HG03565 (cell line): ENCODE measurements at regions not wholly inside any gene's neighbourhood (a gene's known extent, or its start where the extent isn't known, plus 50 kb on each side); places are given as distances from the start of the nearest gene placed in this dataset.

Experiments
- ATAC-seq: cut with Tn5 transposase; IDR thresholded peaks from one replicate; pipeline ENCODE4 v1.9.1; 2021; ENCODE audit warnings: mild to moderate bottlenecking, moderate library complexity; ENCODE audit not compliant: unreplicated experiment

DNA sequence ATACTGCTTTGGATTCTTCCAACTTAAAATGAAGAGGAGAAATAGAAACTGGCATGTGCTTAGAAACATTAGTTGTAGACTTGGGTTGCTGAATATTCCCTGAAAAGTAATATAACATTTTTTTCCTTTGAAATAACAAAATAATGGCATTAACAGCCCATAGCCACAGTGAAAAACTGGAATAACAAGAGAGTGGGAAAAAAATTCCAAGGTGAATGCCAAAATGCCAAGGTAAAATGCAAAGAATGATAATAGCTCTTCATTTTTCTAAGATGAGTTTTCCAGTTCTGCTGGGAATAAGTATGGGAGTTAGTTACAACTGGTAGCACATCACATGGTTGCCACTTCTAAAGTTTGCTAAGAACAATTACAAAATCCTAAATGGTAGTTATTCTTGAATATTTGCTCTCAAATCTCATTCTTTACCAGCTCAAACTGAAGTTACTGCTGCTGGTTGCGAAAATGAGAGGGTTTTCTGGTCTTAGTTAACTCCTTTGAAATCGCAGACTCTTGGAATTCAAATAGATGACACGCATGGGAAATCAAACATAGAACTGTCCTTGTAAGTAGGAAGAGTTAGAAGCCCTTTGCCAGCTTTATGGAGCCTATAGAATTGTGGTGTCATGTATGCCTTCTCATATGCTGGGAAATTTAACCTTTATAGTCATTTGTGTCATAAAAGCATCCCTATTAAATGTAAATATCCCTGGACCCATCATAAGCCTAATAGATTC lies 165.0 kb upstream of the DCN start:
- no peak for ATAC-seq

GRCh38 chr12:91346827-91347226 lies 164.2 kb upstream of the DCN start:
- ATAC-seq = no peak

DNA sequence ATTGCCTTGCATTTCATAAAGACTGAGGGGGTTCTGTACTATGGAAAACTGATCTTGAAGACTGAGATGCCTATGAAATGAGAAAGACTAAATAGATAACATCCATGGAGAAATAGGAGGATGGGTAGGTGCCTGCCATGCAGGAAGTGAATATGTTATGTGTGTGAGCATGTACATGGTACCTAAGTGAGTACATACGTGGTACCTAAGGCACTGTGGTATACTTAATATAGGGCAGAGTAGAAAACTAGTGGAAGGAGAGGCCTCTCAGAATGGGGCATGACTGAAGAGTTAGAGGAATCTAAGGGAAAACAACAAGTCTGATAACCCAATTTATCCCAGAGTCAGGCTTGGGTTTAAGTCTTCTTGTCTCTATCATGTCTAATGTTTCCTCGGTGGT lies 161.8 kb upstream of the DCN start:
- ATAC-seq = no peak

- no peak for ATAC-seq
Observed at GRCh38 chr12:91343010-91343409, 160.4 kb upstream of the DCN start.

- no peak for ATAC-seq
Observed at GRCh38 chr12:91339106-91339505, 156.5 kb upstream of the DCN start.

DNA sequence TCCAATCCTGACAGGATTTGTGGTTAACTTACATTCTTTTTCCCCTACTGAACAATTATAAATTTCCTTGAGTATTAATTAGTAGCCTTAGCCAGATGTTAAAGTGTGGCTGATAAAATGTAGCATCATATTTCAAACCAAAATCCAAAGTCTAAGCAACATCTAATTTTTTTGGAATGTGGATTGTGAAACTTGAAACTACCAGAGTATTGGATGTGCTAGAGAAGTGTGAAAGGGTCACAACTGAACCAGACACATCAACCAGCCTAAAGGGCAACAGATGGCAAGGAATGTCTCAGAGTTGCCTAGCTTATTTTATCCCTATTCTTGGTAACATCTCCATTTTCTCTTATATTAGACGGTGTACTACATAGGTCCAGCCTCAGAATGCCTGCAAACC lies 153.1 kb upstream of the DCN start:
- ATAC-seq = no peak

DNA sequence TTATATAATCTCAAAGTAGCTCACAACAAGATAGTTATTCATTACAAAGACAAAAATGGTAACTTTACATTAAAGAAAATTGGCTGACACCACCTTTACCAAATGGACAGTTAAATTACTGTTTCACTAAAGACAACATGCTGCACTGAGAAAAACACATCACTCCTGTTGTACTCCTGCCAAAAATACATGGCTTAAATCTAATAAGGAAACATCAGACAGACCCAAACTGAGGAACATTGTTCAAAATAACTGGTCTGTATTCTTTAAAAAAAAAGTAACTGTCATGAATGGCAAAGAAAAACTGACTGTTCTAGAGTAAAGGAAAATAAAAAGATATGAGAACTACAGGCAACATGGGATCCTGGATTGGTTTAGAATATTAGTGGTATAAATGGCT lies 151.3 kb upstream of the DCN start:
- ATAC-seq = no peak

DNA sequence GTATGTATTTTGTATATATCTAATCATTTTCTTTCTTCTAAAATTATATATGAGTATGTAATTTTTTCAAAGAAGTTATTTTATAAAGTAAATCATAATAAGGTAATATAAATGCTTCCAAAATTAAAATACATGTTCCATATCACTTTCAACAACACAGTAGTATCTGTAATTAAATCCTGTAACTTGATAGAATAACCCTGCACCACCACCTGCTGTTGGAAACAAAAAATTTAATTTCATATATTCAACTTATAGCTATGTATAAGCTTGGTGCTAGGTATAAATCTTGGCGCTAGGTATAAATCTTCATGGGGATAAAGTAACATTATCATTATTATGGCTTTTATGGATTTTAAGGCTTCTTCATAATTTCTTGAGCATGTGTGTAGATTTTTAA lies 149.7 kb upstream of the DCN start:
- no peak for ATAC-seq

DNA sequence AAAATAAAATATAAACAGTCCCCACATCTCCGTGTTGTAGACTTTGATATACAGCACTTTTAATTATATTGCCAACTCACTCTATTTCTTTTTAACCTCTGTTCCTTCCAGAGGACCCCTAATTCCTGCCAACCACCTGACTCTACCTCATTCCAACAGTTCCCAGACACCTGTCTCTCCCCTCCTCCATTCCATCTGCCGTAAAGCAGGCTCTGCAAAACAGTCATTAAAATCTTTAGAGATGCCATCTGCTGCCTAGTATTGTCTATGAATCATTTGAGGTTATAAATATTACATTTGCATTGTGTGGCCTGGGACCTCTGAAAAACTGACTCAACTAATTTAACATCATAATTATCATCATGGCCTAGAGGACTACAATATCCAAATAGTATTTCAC lies 148.8 kb upstream of the DCN start:
- no peak for ATAC-seq

- no peak for ATAC-seq
Observed at GRCh38 chr12:91328451-91328850, 145.8 kb upstream of the DCN start.

GRCh38 chr12:91327889-91328288 lies 145.3 kb upstream of the DCN start:
- ATAC-seq = no peak

DNA sequence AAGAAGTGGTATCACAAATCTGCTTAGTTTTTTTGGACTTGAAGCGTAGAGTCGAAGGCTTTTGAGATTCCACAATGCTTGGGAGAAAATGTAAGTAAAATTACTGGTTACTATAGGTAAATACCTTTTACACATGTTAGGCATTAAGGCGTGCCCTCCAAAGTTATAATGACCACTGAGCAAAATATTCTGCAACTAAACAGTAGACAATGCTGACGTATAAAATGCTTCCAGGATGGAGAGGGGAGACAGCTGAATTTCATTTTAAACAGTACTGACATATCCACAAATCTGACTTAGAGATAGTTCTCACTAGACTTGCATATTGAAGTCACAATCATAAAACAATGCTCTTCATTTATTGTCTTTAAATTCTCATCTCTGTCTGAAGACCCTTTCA lies 144.5 kb upstream of the DCN start:
- ATAC-seq = no peak

DNA sequence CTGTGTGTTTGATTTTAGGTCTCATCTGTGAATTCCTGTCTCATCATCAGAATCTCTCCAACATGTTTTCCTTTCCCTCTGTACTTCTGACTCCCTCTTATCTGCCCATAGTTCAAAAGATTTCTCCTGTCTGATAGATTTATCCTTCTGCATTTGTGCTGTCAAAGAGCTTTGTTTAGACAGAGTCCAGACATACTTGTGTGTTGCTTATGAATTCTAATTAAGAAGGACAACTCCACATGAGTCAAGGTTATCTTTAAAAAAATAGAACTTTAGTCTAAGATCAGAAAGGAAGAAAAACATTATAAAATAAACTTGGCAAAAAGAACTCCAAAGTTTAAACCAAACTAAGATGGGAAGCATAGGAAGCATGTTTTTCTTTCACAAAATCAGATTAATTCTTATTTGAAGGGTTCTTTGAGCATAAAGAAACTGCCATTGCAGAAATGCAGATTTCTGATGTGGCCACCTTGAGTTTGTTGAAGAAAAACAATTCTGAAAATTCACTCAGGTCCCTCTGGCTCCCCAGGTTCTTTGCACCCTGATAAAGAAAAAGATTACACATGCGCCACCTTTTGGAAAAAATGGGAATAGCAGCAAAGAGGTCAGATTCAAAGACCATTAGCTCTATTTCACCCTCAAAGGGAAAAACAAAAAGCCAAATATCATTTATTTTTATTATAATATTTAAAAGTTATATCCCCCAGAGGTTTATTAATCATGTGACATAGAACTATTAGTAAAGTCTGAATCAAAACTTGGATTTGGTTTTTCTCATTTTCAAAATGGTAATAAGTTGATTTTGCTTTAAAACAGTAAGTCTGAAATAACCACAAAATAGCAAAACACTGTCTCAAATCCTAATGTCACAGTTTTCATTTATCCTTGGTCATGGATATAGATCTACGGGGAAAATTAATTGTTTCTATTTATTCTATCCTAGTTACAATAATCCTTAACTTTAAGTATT lies 143.7 kb upstream of the DCN start:
- ATAC-seq = peak; percentile 63

DNA sequence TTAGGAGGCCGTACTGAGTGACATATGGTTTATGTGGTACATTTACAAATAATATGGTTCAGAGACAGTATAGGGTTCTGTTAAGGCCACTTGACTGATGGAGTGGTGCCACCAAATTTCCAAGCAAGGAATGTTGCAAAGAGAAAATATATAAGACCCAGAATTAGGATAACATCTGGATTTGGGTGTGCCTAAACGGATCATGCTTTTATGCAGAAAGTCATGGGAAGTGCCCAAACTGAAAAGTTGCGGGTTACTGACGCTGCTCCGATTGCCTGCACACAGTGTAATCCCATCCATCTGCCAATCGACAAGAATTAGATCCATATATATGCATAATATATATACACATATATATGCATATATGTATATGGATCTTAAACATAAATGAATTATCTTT lies 138.4 kb upstream of the DCN start:
- ATAC-seq = no peak

DNA sequence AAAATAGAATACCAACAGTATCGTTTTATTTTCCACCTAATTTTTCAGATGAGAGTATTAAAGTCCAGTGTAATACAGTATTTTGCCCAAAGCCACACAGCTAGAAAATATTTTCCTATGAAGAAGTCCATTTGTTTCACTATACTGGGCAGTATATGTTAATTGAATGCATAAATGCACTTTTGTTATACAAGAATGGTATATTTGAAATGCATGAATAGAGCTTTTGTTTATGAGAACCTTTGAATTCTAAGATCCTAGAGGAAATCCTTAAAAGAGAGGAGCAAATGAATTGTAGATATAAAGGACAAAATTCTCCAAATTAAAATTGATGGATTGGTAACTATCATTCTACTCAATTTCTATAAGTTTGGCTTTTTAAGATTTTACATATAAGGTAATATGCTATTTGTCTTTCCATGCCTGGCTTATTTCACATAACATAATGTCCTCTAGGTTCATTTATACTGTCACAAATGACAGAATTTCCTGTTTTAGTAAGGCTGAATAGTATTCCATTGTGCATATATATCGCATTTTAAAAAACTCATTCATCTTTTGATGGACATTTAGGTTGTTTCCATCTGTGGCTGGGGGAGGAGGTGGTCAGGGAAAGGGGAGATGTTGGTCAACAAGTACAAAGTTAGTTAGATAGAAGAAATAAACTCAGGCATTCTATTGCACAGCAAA lies 136.6 kb upstream of the DCN start:
- no peak for ATAC-seq

- no peak for ATAC-seq
Observed at GRCh38 chr12:91317306-91317705, 134.7 kb upstream of the DCN start.

- no peak for ATAC-seq
Observed at GRCh38 chr12:91316907-91317269, 134.3 kb upstream of the DCN start.

- no peak for ATAC-seq
Observed at GRCh38 chr12:91316161-91316906, 133.7 kb upstream of the DCN start.

GRCh38 chr12:91311081-91311480 lies 128.5 kb upstream of the DCN start:
- no peak for ATAC-seq

- no peak for ATAC-seq
Observed at GRCh38 chr12:91309450-91309849, 126.8 kb upstream of the DCN start.
